ENCODE measurements at regions not wholly inside any gene's neighbourhood (a gene's known extent, or its start where the extent isn't known, plus 50 kb on each side); places are given as distances from the start of the nearest gene placed in this dataset.
"Not testable (repeated sequence)": the region's sequence is repeated elsewhere in the genome, so short reads cannot be mapped to it uniquely, and the experiment has no call there.

DNA sequence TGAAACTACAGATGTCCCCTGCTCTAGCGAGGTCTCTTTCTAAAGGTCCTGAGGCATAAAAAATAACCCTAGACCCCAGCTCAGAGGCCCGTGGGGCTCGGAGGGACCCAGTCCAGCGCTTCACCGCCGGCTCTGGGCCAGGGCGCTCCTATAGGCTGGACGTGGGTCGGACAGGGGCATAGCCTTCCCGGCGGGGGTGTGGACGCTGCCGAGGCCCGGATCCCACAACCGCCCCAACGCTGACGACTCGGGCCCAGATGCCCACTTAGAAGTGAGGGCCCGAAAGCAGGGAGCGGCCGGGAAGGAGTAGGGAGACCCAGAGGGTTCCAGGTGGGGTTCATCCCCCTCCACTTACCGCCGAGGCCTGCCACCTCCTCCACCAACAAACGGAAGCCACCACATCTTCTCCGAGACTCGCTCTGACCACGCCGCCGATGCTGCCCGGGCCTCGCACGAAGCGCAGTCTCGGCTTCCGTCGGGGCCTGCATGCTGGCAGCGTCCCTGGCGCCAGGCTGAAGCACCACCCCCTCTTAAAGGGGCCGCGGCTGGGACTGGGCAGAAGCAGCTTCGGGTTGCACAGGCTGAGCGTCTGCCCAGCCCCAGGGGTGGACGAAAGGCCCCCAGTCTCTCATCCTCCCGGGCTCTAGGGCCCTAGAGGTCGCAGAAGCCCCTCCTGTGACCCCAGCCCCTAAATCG, 179.0 kb upstream of the TPTE start (continued):
- TF ChIP-seq, protein P1, sequence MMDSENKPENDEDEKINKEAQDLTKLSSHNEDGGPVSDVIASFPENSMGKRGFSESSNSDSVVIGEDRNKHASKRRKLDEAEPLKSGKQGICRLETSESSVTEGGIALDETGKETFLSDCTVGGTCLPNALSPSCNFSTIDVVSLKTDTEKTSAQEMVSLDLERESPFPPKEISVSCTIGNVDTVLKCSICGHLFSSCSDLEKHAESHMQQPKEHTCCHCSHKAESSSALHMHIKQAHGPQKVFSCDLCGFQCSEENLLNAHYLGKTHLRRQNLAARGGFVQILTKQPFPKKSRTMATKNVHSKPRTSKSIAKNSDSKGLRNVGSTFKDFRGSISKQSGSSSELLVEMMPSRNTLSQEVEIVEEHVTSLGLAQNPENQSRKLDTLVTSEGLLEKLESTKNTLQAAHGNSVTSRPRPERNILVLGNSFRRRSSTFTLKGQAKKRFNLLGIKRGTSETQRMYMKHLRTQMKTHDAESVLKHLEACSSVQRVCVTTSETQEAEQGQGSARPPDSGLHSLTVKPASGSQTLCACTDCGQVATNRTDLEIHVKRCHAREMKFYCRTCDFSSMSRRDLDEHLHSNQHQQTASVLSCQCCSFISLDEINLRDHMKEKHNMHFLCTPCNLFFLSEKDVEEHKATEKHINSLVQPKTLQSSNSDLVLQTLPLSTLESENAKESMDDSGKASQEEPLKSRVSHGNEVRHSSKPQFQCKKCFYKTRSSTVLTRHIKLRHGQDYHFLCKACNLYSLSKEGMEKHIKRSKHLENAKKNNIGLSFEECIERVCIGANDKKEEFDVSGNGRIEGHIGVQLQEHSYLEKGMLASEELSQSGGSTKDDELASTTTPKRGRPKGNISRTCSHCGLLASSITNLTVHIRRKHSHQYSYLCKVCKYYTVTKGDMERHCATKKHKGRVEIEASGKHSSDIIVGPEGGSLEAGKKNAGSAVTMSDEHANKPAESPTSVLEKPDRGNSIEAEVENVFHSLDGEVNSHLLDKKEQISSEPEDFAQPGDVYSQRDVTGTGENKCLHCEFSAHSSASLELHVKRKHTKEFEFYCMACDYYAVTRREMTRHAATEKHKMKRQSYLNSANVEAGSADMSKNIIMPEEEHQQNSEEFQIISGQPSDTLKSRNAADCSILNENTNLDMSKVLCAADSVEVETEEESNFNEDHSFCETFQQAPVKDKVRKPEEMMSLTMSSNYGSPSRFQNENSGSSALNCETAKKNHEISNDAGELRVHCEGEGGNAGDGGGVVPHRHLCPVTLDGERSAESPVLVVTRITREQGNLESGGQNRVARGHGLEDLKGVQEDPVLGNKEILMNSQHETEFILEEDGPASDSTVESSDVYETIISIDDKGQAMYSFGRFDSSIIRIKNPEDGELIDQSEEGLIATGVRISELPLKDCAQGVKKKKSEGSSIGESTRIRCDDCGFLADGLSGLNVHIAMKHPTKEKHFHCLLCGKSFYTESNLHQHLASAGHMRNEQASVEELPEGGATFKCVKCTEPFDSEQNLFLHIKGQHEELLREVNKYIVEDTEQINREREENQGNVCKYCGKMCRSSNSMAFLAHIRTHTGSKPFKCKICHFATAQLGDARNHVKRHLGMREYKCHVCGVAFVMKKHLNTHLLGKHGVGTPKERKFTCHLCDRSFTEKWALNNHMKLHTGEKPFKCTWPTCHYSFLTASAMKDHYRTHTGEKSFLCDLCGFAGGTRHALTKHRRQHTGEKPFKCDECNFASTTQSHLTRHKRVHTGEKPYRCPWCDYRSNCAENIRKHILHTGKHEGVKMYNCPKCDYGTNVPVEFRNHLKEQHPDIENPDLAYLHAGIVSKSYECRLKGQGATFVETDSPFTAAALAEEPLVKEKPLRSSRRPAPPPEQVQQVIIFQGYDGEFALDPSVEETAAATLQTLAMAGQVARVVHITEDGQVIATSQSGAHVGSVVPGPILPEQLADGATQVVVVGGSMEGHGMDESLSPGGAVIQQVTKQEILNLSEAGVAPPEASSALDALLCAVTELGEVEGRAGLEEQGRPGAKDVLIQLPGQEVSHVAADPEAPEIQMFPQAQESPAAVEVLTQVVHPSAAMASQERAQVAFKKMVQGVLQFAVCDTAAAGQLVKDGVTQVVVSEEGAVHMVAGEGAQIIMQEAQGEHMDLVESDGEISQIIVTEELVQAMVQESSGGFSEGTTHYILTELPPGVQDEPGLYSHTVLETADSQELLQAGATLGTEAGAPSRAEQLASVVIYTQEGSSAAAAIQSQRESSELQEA (IDR thresholded peaks at IDR 0.05; ENCODE audit: low read depth), result peak; percentile 64
- TF ChIP-seq ZFX (CRISPR knock-in tag; IDR thresholded peaks at IDR 0.05) (peak; percentile 65), L3MBTL2 (IDR thresholded peaks at IDR 0.05) (peak; percentile 49; the same call in 1 of the 2 replicates), POLR2G (IDR thresholded peaks at IDR 0.05; ENCODE audit: low read depth, low read length) (peak; percentile 41; the same call in 1 of the 2 replicates)

GRCh38 chr21:10343146-10343935, 178.0 kb upstream of the TPTE start:
- 20% methylated on average over 41 of the region's 52 CpGs for WGBS (ENCODE audit: insufficient coverage, low coverage, missing lambda C conversion rate)
- H3K27ac ChIP-seq (ENCODE audit: extremely low read depth, low read depth, low read length); BruUV-seq (replicated peaks); ATAC-seq; H3K9me3 ChIP-seq (replicated peaks; ENCODE audit: control insufficient read depth, insufficient read depth, low read depth, low read length); H3K4me2 ChIP-seq (ENCODE audit: insufficient read depth, low read length); FAIRE-seq; CTCF ChIA-PET (ENCODE audit: low intra/inter-chr PET ratio); intact Hi-C loops (cut with micrococcal nuclease); H3K27me3 ChIP-seq (ENCODE audit: control insufficient read depth in 2 of 2, insufficient read depth in 2 of 2, low read length in 2 of 2); H4K20me1 ChIP-seq (replicated peaks; ENCODE audit: control insufficient read depth, insufficient read depth, low read length); H3K9me1 ChIP-seq (ENCODE audit: control insufficient read depth, insufficient read depth, low read length); H3K4me3 ChIP-seq; POLR2A ChIA-PET; in situ Hi-C loops (cut with MboI); H3K9ac ChIP-seq (ENCODE audit: insufficient read depth in 1 of 2, low read depth in 2 of 2, low read length in 2 of 2); H3K36me3 ChIP-seq (ENCODE audit: control insufficient read depth, insufficient read depth, low read length); H3K79me2 ChIP-seq (ENCODE audit: control insufficient read depth, insufficient read depth, low read length); H3K4me1 ChIP-seq (replicated peaks in 1 of 2; ENCODE audit: control insufficient read depth in 2 of 2, insufficient read depth in 2 of 2, low read length in 2 of 2); H2AFZ ChIP-seq (ENCODE audit: low read depth, low read length): not testable (repeated sequence)
- peak in 1 of 4 experiments; percentile 11 for DNase-seq (ENCODE audit: extremely low read depth in 1 of 4, low spot score in 3 of 4)

DNA sequence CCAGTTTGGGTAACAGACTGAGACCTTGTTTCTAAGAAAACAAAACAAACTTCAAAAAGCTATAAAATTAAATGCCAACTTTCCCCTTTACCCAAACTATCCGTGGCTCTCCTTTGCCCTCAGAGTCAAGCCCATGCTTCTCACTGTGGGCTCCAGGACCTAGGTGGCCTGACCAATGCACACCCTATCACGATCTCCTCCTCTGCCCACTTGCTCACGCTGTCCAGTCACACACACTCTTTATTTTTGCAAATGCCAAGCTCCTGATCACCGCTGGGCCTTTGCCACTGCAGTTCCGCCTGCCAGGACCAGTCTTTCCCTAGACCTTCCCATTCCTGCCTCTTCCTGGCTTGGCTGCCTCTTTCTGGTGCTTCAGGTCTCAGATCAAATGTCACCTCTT, 177.1 kb upstream of the TPTE start:
- H4K20me1 ChIP-seq (replicated peaks; ENCODE audit: control insufficient read depth, insufficient read depth, low read length); H3K9me3 ChIP-seq (replicated peaks; ENCODE audit: control insufficient read depth, insufficient read depth, low read depth, low read length); H3K9ac ChIP-seq (ENCODE audit: insufficient read depth in 1 of 2, low read depth in 2 of 2, low read length in 2 of 2); POLR2A ChIA-PET; BruUV-seq (replicated peaks); in situ Hi-C loops (cut with MboI); H3K36me3 ChIP-seq (ENCODE audit: control insufficient read depth, insufficient read depth, low read length); H3K27ac ChIP-seq (ENCODE audit: extremely low read depth, low read depth, low read length); H3K79me2 ChIP-seq (ENCODE audit: control insufficient read depth, insufficient read depth, low read length); H3K4me3 ChIP-seq; intact Hi-C loops (cut with micrococcal nuclease); H2AFZ ChIP-seq (ENCODE audit: low read depth, low read length); CTCF ChIA-PET (ENCODE audit: low intra/inter-chr PET ratio); ATAC-seq; H3K4me1 ChIP-seq (replicated peaks in 1 of 2; ENCODE audit: control insufficient read depth in 2 of 2, insufficient read depth in 2 of 2, low read length in 2 of 2); H3K4me2 ChIP-seq (ENCODE audit: insufficient read depth, low read length); FAIRE-seq; H3K9me1 ChIP-seq (ENCODE audit: control insufficient read depth, insufficient read depth, low read length); H3K27me3 ChIP-seq (ENCODE audit: control insufficient read depth in 2 of 2, insufficient read depth in 2 of 2, low read length in 2 of 2); DNase-seq (ENCODE audit: extremely low read depth in 1 of 4, low spot score in 3 of 4): not testable (repeated sequence)
- 6% methylated on average over 5 of the region's 5 CpGs for WGBS (ENCODE audit: insufficient coverage, low coverage, missing lambda C conversion rate)
